ENCODE measurements at regions not wholly inside any gene's neighbourhood (a gene's known extent, or its start where the extent isn't known, plus 50 kb on each side); places are given as distances from the start of the nearest gene placed in this dataset.

- no peak for DNase-seq (ENCODE audit: unreplicated experiment)
- peaks cover 8% of the 10 kb centered on the region for H3K9me3 Mint-ChIP-seq (ENCODE audit: unreplicated experiment)
- no peaks in the 10 kb centered on the region for H3K36me3 Mint-ChIP-seq (ENCODE audit: insufficient read depth, unreplicated experiment)
- no peak for TF ChIP-seq CTCF (IDR thresholded peaks at IDR 0.05; ENCODE audit: unreplicated experiment)
- no TSS peak for BruUV-seq (replicated peaks)
- no peak overlapping the region for H3K27ac Mint-ChIP-seq (ENCODE audit: low read depth, unreplicated experiment)
- intact Hi-C loops (cut with micrococcal nuclease), result no loop called here
- POLR2A ChIA-PET, result no interaction called here
- no peaks in the 10 kb centered on the region for H3K27me3 Mint-ChIP-seq (ENCODE audit: insufficient read depth, unreplicated experiment)
- H3K4me1 Mint-ChIP-seq (ENCODE audit: insufficient read depth, unreplicated experiment), result no peaks in the 10 kb centered on the region
- no peak overlapping the region for H3K4me3 Mint-ChIP-seq (ENCODE audit: unreplicated experiment)
- CTCF ChIA-PET, result no interaction called here
These were observed 876.4 kb upstream of the SEL1L start for GRCh38 chr14:82410064-82410463.

- Mint-ChIP-seq H3K36me3 (ENCODE audit: insufficient read depth, unreplicated experiment) (no peaks in the 10 kb centered on the region), H3K9me3 (ENCODE audit: unreplicated experiment) (peaks cover 8% of the 10 kb centered on the region), H3K27me3 (ENCODE audit: insufficient read depth, unreplicated experiment) (no peaks in the 10 kb centered on the region), H3K4me1 (ENCODE audit: insufficient read depth, unreplicated experiment) (no peaks in the 10 kb centered on the region), H3K4me3 (ENCODE audit: unreplicated experiment) (no peak overlapping the region), H3K27ac (ENCODE audit: low read depth, unreplicated experiment) (no peak overlapping the region)
- DNase-seq (ENCODE audit: unreplicated experiment), result no peak
- no TSS peak for BruUV-seq (replicated peaks)
- intact Hi-C loops (cut with micrococcal nuclease), result no loop called here
- ChIA-PET POLR2A (no interaction called here), CTCF (interaction anchor here (0.6 kb wide), 1 partner anchor 248 kb away, joined by 3 read pairs; no protein-coding TSS in a partner anchor)
- TF ChIP-seq CTCF (IDR thresholded peaks at IDR 0.05; ENCODE audit: unreplicated experiment), result no peak
These were observed 877.6 kb upstream of the SEL1L start for GRCh38 chr14:82411298-82411697.

GRCh38 chr14:82412545-82412944, 878.9 kb upstream of the SEL1L start:
- H3K4me3 Mint-ChIP-seq (ENCODE audit: unreplicated experiment), result no peak overlapping the region
- peaks cover 16% of the 10 kb centered on the region for H3K9me3 Mint-ChIP-seq (ENCODE audit: unreplicated experiment)
- CTCF ChIA-PET, result no interaction called here
- H3K27ac Mint-ChIP-seq (ENCODE audit: low read depth, unreplicated experiment), result no peak overlapping the region
- POLR2A ChIA-PET, result interaction anchor here (0.6 kb wide), 1 partner anchor 880 kb away, joined by 3 read pairs; no protein-coding TSS in a partner anchor
- H3K27me3 Mint-ChIP-seq (ENCODE audit: insufficient read depth, unreplicated experiment), result no peaks in the 10 kb centered on the region
- TF ChIP-seq CTCF (IDR thresholded peaks at IDR 0.05; ENCODE audit: unreplicated experiment), result no peak
- no peaks in the 10 kb centered on the region for H3K4me1 Mint-ChIP-seq (ENCODE audit: insufficient read depth, unreplicated experiment)
- BruUV-seq (replicated peaks), result no TSS peak
- H3K36me3 Mint-ChIP-seq (ENCODE audit: insufficient read depth, unreplicated experiment), result no peaks in the 10 kb centered on the region
- intact Hi-C loops (cut with micrococcal nuclease), result no loop called here
- DNase-seq (ENCODE audit: unreplicated experiment), result no peak

- no peak for DNase-seq (ENCODE audit: unreplicated experiment)
- no TSS peak for BruUV-seq (replicated peaks)
- CTCF ChIA-PET, result no interaction called here
- POLR2A ChIA-PET, result interaction anchor here (0.6 kb wide), 1 partner anchor 756 kb away, joined by 3 read pairs; no protein-coding TSS in a partner anchor
- TF ChIP-seq CTCF (IDR thresholded peaks at IDR 0.05; ENCODE audit: unreplicated experiment), result no peak
- no peaks in the 10 kb centered on the region for H3K27me3 Mint-ChIP-seq (ENCODE audit: insufficient read depth, unreplicated experiment)
- intact Hi-C loops (cut with micrococcal nuclease), result no loop called here
- no peaks in the 10 kb centered on the region for H3K4me1 Mint-ChIP-seq (ENCODE audit: insufficient read depth, unreplicated experiment)
- H3K4me3 Mint-ChIP-seq (ENCODE audit: unreplicated experiment), result no peak overlapping the region
- H3K27ac Mint-ChIP-seq (ENCODE audit: low read depth, unreplicated experiment), result no peak overlapping the region
- peaks cover 24% of the 10 kb centered on the region for H3K9me3 Mint-ChIP-seq (ENCODE audit: unreplicated experiment)
- no peaks in the 10 kb centered on the region for H3K36me3 Mint-ChIP-seq (ENCODE audit: insufficient read depth, unreplicated experiment)
These were observed 881.3 kb upstream of the SEL1L start for GRCh38 chr14:82414853-82415539.
